Uterus (tissue), 3 donors: ENCODE measurements at regions not wholly inside any gene's neighbourhood (a gene's known extent, or its start where the extent isn't known, plus 50 kb on each side); places are given as distances from the start of the nearest gene placed in this dataset.

ENCODE experiments used
- DNase-seq, 2 donors: peaks; one replicate each; pipeline ENCODE4 v3.0.0-alpha.2; 2019 to 2020
- H3K27ac ChIP-seq, 2 donors: fragments of 200-600 bp; sonication (generic); 1 replicate in 1 of 2; 2 replicates in 1 of 2; pipeline ENCODE4 v1.5.1; 2016 to 2018
- H3K27me3 ChIP-seq, 2 donors: fragments of 200-600 bp; sonication (generic); one replicate each; pipeline ENCODE4 v1.5.1; 2018 to 2019; ENCODE audit warnings: control low read depth in 1 of 2
- H3K36me3 ChIP-seq, 2 donors: fragments of 200-600 bp; sonication (generic); one replicate each; pipeline ENCODE4 v1.5.1; 2019; ENCODE audit warnings: control low read depth in 1 of 2
- H3K4me1 ChIP-seq, 2 donors: fragments of 200-600 bp; sonication (generic); one replicate each; pipeline ENCODE4 v1.5.1; 2018 to 2019; ENCODE audit warnings: control low read depth in 1 of 2
- H3K4me3 ChIP-seq, 2 donors: fragments of 200-600 bp; sonication (generic); 1 replicate in 1 of 2; 2 replicates in 1 of 2; pipeline ENCODE4 v1.5.1; 2018 to 2019; ENCODE audit warnings: mild to moderate bottlenecking in 1 of 2
- H3K9me3 ChIP-seq, 2 donors: fragments of 200-600 bp; sonication (generic); one replicate each; pipeline ENCODE4 v1.5.1; 2019; ENCODE audit warnings: control low read depth in 1 of 2
- POLR2A ChIP-seq, 2 donors: fragments of 450-650 bp; IDR thresholded peaks; one replicate each; pipeline ENCODE4 v1.6.1; 2016; ENCODE audit warnings: antibody characterized with exemption in 2 of 2, mild to moderate bottlenecking in 1 of 2, moderate library complexity in 1 of 2
- intact Hi-C: fragments of 100-400 bp; cut with DNase I; formaldehyde crosslinking; loops from one replicate; pipeline ENCODE4 v1.15.1; 2023; ENCODE audit warnings: low total_unique reads
- TF ChIP-seq, protein P1 (sequence below), 4 experiments: fragments of 200-600 bp in 2 of 4; fragments of 450-650 bp in 2 of 4; sonication (generic) in 2 of 4; IDR thresholded peaks; one replicate each; pipeline ENCODE4 v1.5.1; 2016 to 2019; ENCODE audit warnings: antibody characterized with exemption in 4 of 4, mild to moderate bottlenecking in 2 of 4, moderate library complexity in 1 of 4
- donor health status: DM: yes; HTN: yes; CAD: no.

DNA sequence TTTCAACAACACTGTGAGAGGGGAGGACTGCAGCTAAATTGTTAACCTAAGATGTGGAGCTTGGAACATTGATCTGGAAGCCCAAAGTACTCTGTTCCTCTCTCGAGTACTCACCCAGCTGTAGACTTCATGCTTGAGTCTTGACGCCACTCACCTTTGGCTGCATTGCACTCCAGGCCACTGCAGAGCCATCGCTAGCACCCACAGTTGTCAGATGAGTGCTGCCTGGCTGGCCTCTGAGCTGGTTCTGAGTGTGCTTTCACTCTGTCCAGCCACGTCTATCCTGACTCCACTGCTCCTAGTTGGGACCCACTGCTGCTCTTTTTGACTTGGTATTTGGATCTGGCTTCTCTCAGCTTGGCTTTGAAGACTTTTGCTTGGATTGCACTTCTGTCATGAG lies 552.1 kb downstream of the DCDC2C start:
- no peak overlapping the region for H3K4me3 ChIP-seq
- DNase-seq = no peak
- H3K9me3 ChIP-seq = no peaks in the 10 kb centered on the region
- H3K27ac ChIP-seq = no peak overlapping the region
- H3K36me3 ChIP-seq = no peaks in the 10 kb centered on the region
- no peaks in the 10 kb centered on the region for H3K4me1 ChIP-seq
- TF ChIP-seq, protein P1, sequence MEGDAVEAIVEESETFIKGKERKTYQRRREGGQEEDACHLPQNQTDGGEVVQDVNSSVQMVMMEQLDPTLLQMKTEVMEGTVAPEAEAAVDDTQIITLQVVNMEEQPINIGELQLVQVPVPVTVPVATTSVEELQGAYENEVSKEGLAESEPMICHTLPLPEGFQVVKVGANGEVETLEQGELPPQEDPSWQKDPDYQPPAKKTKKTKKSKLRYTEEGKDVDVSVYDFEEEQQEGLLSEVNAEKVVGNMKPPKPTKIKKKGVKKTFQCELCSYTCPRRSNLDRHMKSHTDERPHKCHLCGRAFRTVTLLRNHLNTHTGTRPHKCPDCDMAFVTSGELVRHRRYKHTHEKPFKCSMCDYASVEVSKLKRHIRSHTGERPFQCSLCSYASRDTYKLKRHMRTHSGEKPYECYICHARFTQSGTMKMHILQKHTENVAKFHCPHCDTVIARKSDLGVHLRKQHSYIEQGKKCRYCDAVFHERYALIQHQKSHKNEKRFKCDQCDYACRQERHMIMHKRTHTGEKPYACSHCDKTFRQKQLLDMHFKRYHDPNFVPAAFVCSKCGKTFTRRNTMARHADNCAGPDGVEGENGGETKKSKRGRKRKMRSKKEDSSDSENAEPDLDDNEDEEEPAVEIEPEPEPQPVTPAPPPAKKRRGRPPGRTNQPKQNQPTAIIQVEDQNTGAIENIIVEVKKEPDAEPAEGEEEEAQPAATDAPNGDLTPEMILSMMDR (IDR thresholded peaks at IDR 0.05) = no peak
- H3K27me3 ChIP-seq = no peaks in the 10 kb centered on the region
- intact Hi-C loops = no loop called here

DNA sequence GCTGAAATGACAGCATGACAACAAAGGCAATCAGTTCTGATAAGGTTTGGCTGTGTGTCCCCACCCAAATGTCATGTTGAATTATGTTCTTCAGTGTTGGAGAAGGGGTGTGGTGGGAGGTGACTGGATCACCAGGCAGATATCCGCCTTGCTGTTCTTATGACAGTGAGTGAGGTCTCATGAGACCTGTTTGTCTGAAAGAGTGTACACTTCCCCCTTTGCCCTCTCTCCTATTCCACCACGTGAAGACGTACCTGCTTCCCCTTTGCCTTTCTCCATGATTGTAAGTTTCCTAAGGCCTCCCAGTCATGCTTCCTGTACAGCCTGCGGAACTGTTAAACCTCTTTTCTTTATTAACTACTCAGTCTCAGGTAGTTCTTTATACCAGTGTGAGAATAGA lies 553.0 kb downstream of the DCDC2C start:
- no peaks in the 10 kb centered on the region for H3K36me3 ChIP-seq
- intact Hi-C loops = no loop called here
- H3K27me3 ChIP-seq = no peaks in the 10 kb centered on the region
- H3K4me1 ChIP-seq = no peaks in the 10 kb centered on the region
- no peak overlapping the region for H3K4me3 ChIP-seq
- H3K9me3 ChIP-seq = no peaks in the 10 kb centered on the region
- H3K27ac ChIP-seq = no peak overlapping the region
- TF ChIP-seq POLR2A (IDR thresholded peaks at IDR 0.05) = no peak
- TF ChIP-seq, protein P1 (IDR thresholded peaks at IDR 0.05) = no peak
- no peak for DNase-seq

DNA sequence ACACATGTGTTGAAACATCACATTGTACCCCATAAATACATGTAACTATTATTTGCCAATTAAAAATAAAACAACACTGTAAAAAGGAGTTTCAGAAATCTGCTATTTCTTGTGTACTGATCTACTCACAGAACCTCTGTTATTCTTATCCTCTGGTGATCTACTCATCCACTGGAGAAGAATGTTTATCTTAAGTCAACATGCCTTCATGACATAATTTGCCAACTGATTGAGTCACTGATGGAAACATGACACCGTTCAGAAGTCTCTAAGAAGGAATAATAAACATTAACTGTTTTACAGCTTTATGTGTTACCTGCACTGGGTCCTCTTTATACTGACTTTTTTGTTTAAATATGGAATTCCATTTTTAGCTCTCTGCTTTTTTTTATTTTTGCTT lies 555.2 kb downstream of the DCDC2C start:
- no peaks in the 10 kb centered on the region for H3K36me3 ChIP-seq
- TF ChIP-seq, protein P1 (IDR thresholded peaks at IDR 0.05) = no peak
- no peak for TF ChIP-seq POLR2A (IDR thresholded peaks at IDR 0.05)

DNA sequence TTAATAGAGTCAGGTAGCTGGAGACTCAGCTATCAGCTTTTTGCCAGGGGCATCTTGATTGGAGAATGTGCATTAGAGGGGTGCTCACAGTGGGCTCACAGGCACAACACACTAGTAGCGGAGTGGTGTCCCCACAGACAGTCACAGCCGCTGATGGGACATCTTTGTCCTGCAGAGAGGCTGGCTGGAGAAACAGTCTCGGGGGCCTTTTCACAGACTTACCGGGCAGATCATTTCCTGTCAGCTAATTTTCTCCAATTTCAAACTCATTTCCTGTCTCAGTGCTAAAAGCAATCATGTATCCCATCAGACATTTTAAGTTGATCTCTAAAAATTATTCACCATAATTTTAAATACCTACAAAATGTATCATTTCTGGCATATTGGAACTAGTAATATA lies 562.6 kb downstream of the DCDC2C start:
- TF ChIP-seq POLR2A (IDR thresholded peaks at IDR 0.05) = no peak
- TF ChIP-seq, protein P1 (IDR thresholded peaks at IDR 0.05) = no peak
- no peak overlapping the region for H3K27ac ChIP-seq
- no peak overlapping the region for H3K4me3 ChIP-seq
- DNase-seq = no peak
- no peaks in the 10 kb centered on the region for H3K27me3 ChIP-seq
- no peaks in the 10 kb centered on the region for H3K9me3 ChIP-seq
- H3K36me3 ChIP-seq = no peaks in the 10 kb centered on the region
- intact Hi-C loops = no loop called here
- H3K4me1 ChIP-seq = no peaks in the 10 kb centered on the region

More for the DNA sequence above, 555.2 kb downstream of the DCDC2C start:
- intact Hi-C loops = no loop called here
- Histone ChIP-seq H3K4me3 (no peak overlapping the region), H3K27ac (no peak overlapping the region), H3K4me1 (no peaks in the 10 kb centered on the region), H3K27me3 (no peaks in the 10 kb centered on the region), H3K9me3 (no peaks in the 10 kb centered on the region)
- DNase-seq = no peak

DNA sequence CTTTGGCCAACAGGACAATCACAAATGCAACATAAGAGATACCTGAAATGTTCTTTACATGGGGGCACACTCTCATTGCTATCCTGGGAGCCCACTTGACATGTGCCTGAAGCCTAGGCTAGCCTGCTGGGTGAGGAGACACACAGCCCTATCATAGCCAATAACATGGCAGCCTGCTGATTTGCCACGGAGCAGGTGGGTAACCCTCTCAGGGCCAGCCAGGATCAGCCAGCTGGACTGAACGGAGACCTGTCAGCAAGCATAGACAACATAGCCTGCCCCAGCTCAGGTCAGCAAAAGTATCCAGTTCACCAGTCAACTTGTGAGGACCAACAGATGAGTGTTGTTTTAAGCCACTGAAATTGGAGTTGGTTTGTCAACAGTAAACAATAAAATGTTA lies 566.5 kb downstream of the DCDC2C start:
- H3K27me3 ChIP-seq = no peaks in the 10 kb centered on the region
- H3K27ac ChIP-seq = no peak overlapping the region
- no peaks in the 10 kb centered on the region for H3K36me3 ChIP-seq
- intact Hi-C loops = no loop called here
- no peak for TF ChIP-seq POLR2A (IDR thresholded peaks at IDR 0.05)
- TF ChIP-seq, protein P1 (IDR thresholded peaks at IDR 0.05) = no peak
- DNase-seq = no peak
- H3K4me1 ChIP-seq = no peaks in the 10 kb centered on the region
- no peak overlapping the region for H3K4me3 ChIP-seq
- no peaks in the 10 kb centered on the region for H3K9me3 ChIP-seq
